HEK293 (cell line): ENCODE measurements at regions not wholly inside any gene's neighbourhood (a gene's known extent, or its start where the extent isn't known, plus 50 kb on each side); places are given as distances from the start of the nearest gene placed in this dataset.

Source experiments
- CTCF ChIP-seq: fragments of 450-650 bp; formaldehyde crosslinking; IDR thresholded peaks from 2 replicates; pipeline ENCODE4 v1.5.1; 2016; ENCODE audit warnings: missing biosample characterization, missing genetic modification characterization
- HOXD13 ChIP-seq: sonication (generic); formaldehyde crosslinking; IDR thresholded peaks from 2 replicates; pipeline ENCODE4 v1.8.0; 2022; ENCODE audit warnings: missing genetic modification reagents, borderline replicate concordance
- IKZF3 ChIP-seq: fragments of 450-650 bp; IDR thresholded peaks from 2 replicates; pipeline ENCODE4 v1.5.0; 2018; ENCODE audit warnings: missing biosample characterization, mild to moderate bottlenecking, missing genetic modification characterization, moderate library complexity
- PBX3 ChIP-seq: sonication (generic); formaldehyde crosslinking; IDR thresholded peaks from 2 replicates; pipeline ENCODE4 v1.8.1; 2022; ENCODE audit warnings: mild to moderate bottlenecking, moderate library complexity, missing genetic modification reagents
- PRDM4 ChIP-seq: fragments of 450-650 bp; formaldehyde crosslinking; IDR thresholded peaks from 2 replicates; pipeline ENCODE4 v1.5.1; 2017; ENCODE audit warnings: missing biosample characterization, missing genetic modification characterization
- SCRT2 ChIP-seq: fragments of 450-650 bp; formaldehyde crosslinking; IDR thresholded peaks from 2 replicates; pipeline ENCODE4 v1.5.1; 2016; ENCODE audit warnings: missing biosample characterization, missing genetic modification characterization
- TSHZ1 ChIP-seq: fragments of 450-650 bp; formaldehyde crosslinking; IDR thresholded peaks from 2 replicates; pipeline ENCODE4 v1.5.1; 2016; ENCODE audit warnings: missing biosample characterization, missing genetic modification characterization, borderline replicate concordance
- ZBTB1 ChIP-seq: fragments of 450-650 bp; formaldehyde crosslinking; IDR thresholded peaks from 2 replicates; pipeline ENCODE4 v1.5.1; 2016; ENCODE audit warnings: missing biosample characterization, missing genetic modification characterization
- ZNF311 ChIP-seq: fragments of 450-650 bp; formaldehyde crosslinking; IDR thresholded peaks from 2 replicates; pipeline ENCODE4 v1.5.1; 2017; ENCODE audit warnings: missing biosample characterization, missing genetic modification characterization, borderline replicate concordance
- ZNF639 ChIP-seq: fragments of 450-650 bp; formaldehyde crosslinking; IDR thresholded peaks from 2 replicates; pipeline ENCODE4 v1.5.1; 2016; ENCODE audit warnings: missing biosample characterization, missing genetic modification characterization
- ZNF670 ChIP-seq: fragments of 450-650 bp; formaldehyde crosslinking; IDR thresholded peaks from 2 replicates; pipeline ENCODE4 v1.5.1; 2016; ENCODE audit warnings: missing biosample characterization, missing genetic modification characterization, low read depth

- TF ChIP-seq SCRT2 = no peak
- no peak for TF ChIP-seq ZNF639 (tag by site-specific recombination)
- TF ChIP-seq ZNF670 (tag by site-specific recombination) = no peak
- TF ChIP-seq CTCF (tag by site-specific recombination) = no peak
- no peak for TF ChIP-seq PBX3
- no peak for TF ChIP-seq TSHZ1
- no peak for TF ChIP-seq ZNF311 (tag by site-specific recombination)
- no peak for TF ChIP-seq HOXD13
- TF ChIP-seq PRDM4 (tag by site-specific recombination) = no peak
- no peak for TF ChIP-seq IKZF3
- no peak for TF ChIP-seq ZBTB1 (tag by site-specific recombination)
These were observed 179.4 kb upstream of the NLRP1 start for GRCh38 chr17:5763595-5764306.
